Fibroblast of lung (primary cell): ENCODE measurements at regions not wholly inside any gene's neighbourhood (a gene's known extent, or its start where the extent isn't known, plus 50 kb on each side); places are given as distances from the start of the nearest gene placed in this dataset.

Experiments used
- CTCF ChIP-seq, 2 donors: IDR thresholded peaks in 1 of 2; conservative IDR thresholded peaks in 1 of 2; 1 replicate in 1 of 2; 2 replicates in 1 of 2; pipeline ENCODE4 v1.5.1; 2011 to 2012; ENCODE audit warnings: low read length in 2 of 2, control low read depth in 1 of 2, inconsistent platforms in 1 of 2, low read depth in 1 of 2, mild to moderate bottlenecking in 1 of 2
- EZH2 ChIP-seq: IDR thresholded peaks from 2 replicates; pipeline ENCODE4 v1.5.1; 2012; ENCODE audit warnings: low read length, control low read depth, mild to moderate bottlenecking; ENCODE audit errors: missing control alignments

GRCh38 chr4:46524751-46525150 is 134.8 kb upstream of the GABRA2 start:
- TF ChIP-seq CTCF (conservative IDR thresholded peaks at IDR 0.05 in 1 of 2, IDR thresholded peaks at IDR 0.05 in 1 of 2; ENCODE audit: low read depth in 1 of 2, low read length in 2 of 2) (no peak), EZH2 (no peak)
